Stomach (tissue), 8 donors: ENCODE measurements at regions not wholly inside any gene's neighbourhood (a gene's known extent, or its start where the extent isn't known, plus 50 kb on each side); places are given as distances from the start of the nearest gene placed in this dataset.

Experiments
- DNase-seq, 2 donors: peaks; one replicate each; pipeline versions ENCODE4 v3.0.0 to v3.0.0-alpha.2; 2013 to 2019
- H3K27ac ChIP-seq, 5 donors: fragments of 200-600 bp in 4 of 5; sonication (generic) in 4 of 5; one replicate each; pipeline ENCODE4 v1.5.1; 2013 to 2019; ENCODE audit warnings: mild to moderate bottlenecking in 1 of 5, moderate library complexity in 1 of 5
- H3K27me3 ChIP-seq, 3 donors: fragments of 200-600 bp; sonication (generic); one replicate each; pipeline ENCODE4 v1.5.1; 2017 to 2019; ENCODE audit warnings: mixed run types in 1 of 3
- H3K36me3 ChIP-seq, 4 donors: fragments of 200-600 bp; sonication (generic); 1 replicate in 3 of 4; 2 replicates in 1 of 4; pipeline ENCODE4 v1.5.1; 2016 to 2019
- H3K4me1 ChIP-seq, 4 donors: fragments of 200-600 bp; sonication (generic); one replicate each; pipeline ENCODE4 v1.5.1; 2016 to 2019
- H3K4me3 ChIP-seq, 4 donors: fragments of 200-600 bp; sonication (generic) in 3 of 4; one replicate each; pipeline ENCODE4 v1.5.1; 2016 to 2019; ENCODE audit warnings: mild to moderate bottlenecking in 1 of 4
- H3K9me3 ChIP-seq, 4 donors: fragments of 200-600 bp; sonication (generic); one replicate each; pipeline ENCODE4 v1.5.1; 2016 to 2019
- CTCF ChIP-seq, 7 experiments: fragments of 450-650 bp in 4 of 7; fragments of 200-600 bp in 3 of 7; sonication (generic) in 3 of 7; IDR thresholded peaks; one replicate each; pipeline ENCODE4 v1.5.1; 2016 to 2019; ENCODE audit warnings: antibody characterized with exemption in 7 of 7, control low read depth in 2 of 7, mild to moderate bottlenecking in 1 of 7
- EP300 ChIP-seq: sonication (generic); formaldehyde crosslinking; IDR thresholded peaks from one replicate; pipeline ENCODE4 v1.6.1; 2017; ENCODE audit warnings: antibody characterized with exemption
- POLR2A ChIP-seq, 4 donors: fragments of 450-650 bp; IDR thresholded peaks; one replicate each; pipeline ENCODE4 v1.6.1; 2016; ENCODE audit warnings: antibody characterized with exemption in 4 of 4, control low read depth in 2 of 4, mild to moderate bottlenecking in 1 of 4, moderate library complexity in 1 of 4
- POLR2AphosphoS5 ChIP-seq, 3 donors: sonication (generic); formaldehyde crosslinking; IDR thresholded peaks; one replicate each; pipeline ENCODE4 v1.6.1; 2016; ENCODE audit warnings: antibody characterized with exemption in 3 of 3
- WGBS, 5 donors: extraction: QIAGEN DNeasy Blood & Tissue Kit in 3 of 5; methylation state at CpG; one replicate each; pipeline versions ENCODE4 v1.1.5 to v1.1.7; 2013 to 2018; 5-methylcytosine and 5-hydroxymethylcytosine counted together
- intact Hi-C: fragments of 100-400 bp; cut with DNase I; formaldehyde crosslinking; loops from one replicate; pipeline ENCODE4 v1.15.1; 2023; ENCODE audit warnings: low total_unique reads
- donor health status: healthy with polysubstance abuse.
- donor health status: Bipolar disorder and iron deficiency.
- donor health status: healthy.

- intact Hi-C loops: no loop called here
- WGBS, 5 donors: 48 to 81% (median 67%) methylated on average over 4 of the region's 4 CpGs
- TF ChIP-seq POLR2AphosphoS5 (IDR thresholded peaks at IDR 0.05): no peak
- no peak for TF ChIP-seq POLR2A (IDR thresholded peaks at IDR 0.05)
- no peak for TF ChIP-seq CTCF (IDR thresholded peaks at IDR 0.05)
- no peak for TF ChIP-seq EP300
- Histone ChIP-seq H3K36me3 (no peaks in the 10 kb centered on the region), H3K27ac (no peak overlapping the region), H3K27me3 (no peaks in the 10 kb centered on the region), H3K4me3 (no peak overlapping the region), H3K4me1 (peaks cover 0 to 18% (median 3%) of the 10 kb centered on the region in 4 donors), H3K9me3 (no peaks in the 10 kb centered on the region)
- DNase-seq: peak in 1 of 2 donors; percentile 25
Measured at GRCh38 chr16:9307446-9307845, 216.0 kb downstream of the HAPSTR1 start.

DNA sequence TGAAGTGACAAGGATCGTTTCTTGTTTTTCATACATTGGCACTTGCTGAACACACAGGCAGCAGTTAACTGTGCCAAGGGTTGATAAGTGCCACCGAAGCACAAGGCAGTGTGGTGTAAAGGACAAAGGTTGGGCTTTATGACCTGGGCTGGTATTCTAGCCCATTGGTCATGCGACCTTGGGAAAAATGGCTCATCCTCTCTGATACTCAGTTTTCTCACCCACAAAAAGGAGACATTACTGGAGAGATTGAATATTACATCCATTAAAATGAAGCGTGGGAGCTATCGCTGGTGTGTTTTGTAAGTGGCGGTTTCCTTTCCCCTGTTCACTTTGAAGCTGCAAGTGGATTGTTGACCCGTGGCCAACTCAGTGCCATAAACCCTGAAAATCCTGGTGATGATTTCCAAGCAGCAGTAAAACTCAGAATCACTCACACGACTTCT, 216.9 kb downstream of the HAPSTR1 start:
- no peaks in the 10 kb centered on the region for H3K27me3 ChIP-seq
- TF ChIP-seq POLR2AphosphoS5 (IDR thresholded peaks at IDR 0.05) (no peak), EP300 (no peak), CTCF (IDR thresholded peaks at IDR 0.05) (no peak), POLR2A (IDR thresholded peaks at IDR 0.05) (no peak)
- peak in 1 of 2 donors; percentile 23 for DNase-seq
- no peak overlapping the region for H3K27ac ChIP-seq
- H3K36me3 ChIP-seq: no peaks in the 10 kb centered on the region
- no peak overlapping the region for H3K4me3 ChIP-seq
- H3K4me1 ChIP-seq: peaks cover 0 to 18% (median 3%) of the 10 kb centered on the region in 4 donors
- no peaks in the 10 kb centered on the region for H3K9me3 ChIP-seq
- intact Hi-C loops: no loop called here
- WGBS, 5 donors: 21 to 45% (median 35%) methylated on average over 8 of the region's 8 CpGs

- DNase-seq: peak in 1 of 2 donors; percentile 36
- no peaks in the 10 kb centered on the region for H3K36me3 ChIP-seq
- no peaks in the 10 kb centered on the region for H3K9me3 ChIP-seq
- H3K4me1 ChIP-seq: peaks cover 0 to 18% (median 3%) of the 10 kb centered on the region in 4 donors
- no peaks in the 10 kb centered on the region for H3K27me3 ChIP-seq
- no peak overlapping the region for H3K27ac ChIP-seq
- no peak overlapping the region for H3K4me3 ChIP-seq
- TF ChIP-seq EP300 (no peak), POLR2A (IDR thresholded peaks at IDR 0.05) (no peak), CTCF (IDR thresholded peaks at IDR 0.05) (no peak), POLR2AphosphoS5 (IDR thresholded peaks at IDR 0.05) (no peak)
- 25 to 45% (median 30%) methylated on average over 6 of the region's 6 CpGs for WGBS, 5 donors
- intact Hi-C loops: no loop called here
Measured at GRCh38 chr16:9308850-9309249, 217.4 kb downstream of the HAPSTR1 start.

GRCh38 chr16:9309844-9310243, 218.4 kb downstream of the HAPSTR1 start:
- no peaks in the 10 kb centered on the region for H3K27me3 ChIP-seq
- peaks cover 0 to 9% (median 0%) of the 10 kb centered on the region in 4 donors for H3K9me3 ChIP-seq
- intact Hi-C loops: no loop called here
- H3K4me3 ChIP-seq: no peak overlapping the region
- H3K36me3 ChIP-seq: no peaks in the 10 kb centered on the region
- no peak for TF ChIP-seq CTCF (IDR thresholded peaks at IDR 0.05)
- TF ChIP-seq POLR2A (IDR thresholded peaks at IDR 0.05): no peak
- no peak for TF ChIP-seq POLR2AphosphoS5 (IDR thresholded peaks at IDR 0.05)
- no peak for TF ChIP-seq EP300
- H3K27ac ChIP-seq: no peak overlapping the region
- no peak for DNase-seq
- H3K4me1 ChIP-seq: peaks cover 0 to 18% (median 3%) of the 10 kb centered on the region in 4 donors
- 84 to 100% (median 88%) methylated on average over 1 to 2 of the region's 2 CpGs for WGBS, 5 donors
